ENCODE measurements at regions not wholly inside any gene's neighbourhood (a gene's known extent, or its start where the extent isn't known, plus 50 kb on each side); places are given as distances from the start of the nearest gene placed in this dataset.

DNA sequence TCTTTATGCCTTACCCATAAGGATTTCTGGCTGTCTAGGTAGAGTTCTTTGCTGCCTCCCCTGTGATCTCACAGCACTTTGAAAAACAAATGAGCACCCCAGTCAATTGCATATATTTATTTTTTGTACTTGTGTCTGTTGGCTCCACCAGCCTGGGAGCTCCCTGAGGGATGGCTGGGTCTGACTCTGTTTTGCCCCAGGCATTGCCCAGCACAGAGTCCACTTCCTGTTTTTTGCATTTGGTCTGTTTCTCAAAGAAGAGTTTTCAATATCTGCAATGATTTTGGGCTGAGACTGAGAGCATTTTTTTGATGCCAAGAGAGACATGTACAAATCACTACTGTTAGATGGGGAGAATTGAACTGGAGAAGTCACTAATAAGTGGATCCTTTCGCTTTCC is 125.0 kb downstream of the FOXD2 start:
- H3K4me1 ChIP-seq: no peaks in the 10 kb centered on the region
- intact Hi-C loops (cut with DNase I; ENCODE audit: low total_unique reads): no loop called here
- H3K36me3 ChIP-seq: no peaks in the 10 kb centered on the region
- TF ChIP-seq POLR2A (IDR thresholded peaks at IDR 0.05): no peak
- TF ChIP-seq, protein P1, sequence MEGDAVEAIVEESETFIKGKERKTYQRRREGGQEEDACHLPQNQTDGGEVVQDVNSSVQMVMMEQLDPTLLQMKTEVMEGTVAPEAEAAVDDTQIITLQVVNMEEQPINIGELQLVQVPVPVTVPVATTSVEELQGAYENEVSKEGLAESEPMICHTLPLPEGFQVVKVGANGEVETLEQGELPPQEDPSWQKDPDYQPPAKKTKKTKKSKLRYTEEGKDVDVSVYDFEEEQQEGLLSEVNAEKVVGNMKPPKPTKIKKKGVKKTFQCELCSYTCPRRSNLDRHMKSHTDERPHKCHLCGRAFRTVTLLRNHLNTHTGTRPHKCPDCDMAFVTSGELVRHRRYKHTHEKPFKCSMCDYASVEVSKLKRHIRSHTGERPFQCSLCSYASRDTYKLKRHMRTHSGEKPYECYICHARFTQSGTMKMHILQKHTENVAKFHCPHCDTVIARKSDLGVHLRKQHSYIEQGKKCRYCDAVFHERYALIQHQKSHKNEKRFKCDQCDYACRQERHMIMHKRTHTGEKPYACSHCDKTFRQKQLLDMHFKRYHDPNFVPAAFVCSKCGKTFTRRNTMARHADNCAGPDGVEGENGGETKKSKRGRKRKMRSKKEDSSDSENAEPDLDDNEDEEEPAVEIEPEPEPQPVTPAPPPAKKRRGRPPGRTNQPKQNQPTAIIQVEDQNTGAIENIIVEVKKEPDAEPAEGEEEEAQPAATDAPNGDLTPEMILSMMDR (IDR thresholded peaks at IDR 0.05): no peak
- H3K4me3 ChIP-seq: no peak overlapping the region
- no peak overlapping the region for H3K27ac ChIP-seq
- H3K27me3 ChIP-seq: no peaks in the 10 kb centered on the region
- DNase-seq: no peak
- no peaks in the 10 kb centered on the region for H3K9me3 ChIP-seq

DNA sequence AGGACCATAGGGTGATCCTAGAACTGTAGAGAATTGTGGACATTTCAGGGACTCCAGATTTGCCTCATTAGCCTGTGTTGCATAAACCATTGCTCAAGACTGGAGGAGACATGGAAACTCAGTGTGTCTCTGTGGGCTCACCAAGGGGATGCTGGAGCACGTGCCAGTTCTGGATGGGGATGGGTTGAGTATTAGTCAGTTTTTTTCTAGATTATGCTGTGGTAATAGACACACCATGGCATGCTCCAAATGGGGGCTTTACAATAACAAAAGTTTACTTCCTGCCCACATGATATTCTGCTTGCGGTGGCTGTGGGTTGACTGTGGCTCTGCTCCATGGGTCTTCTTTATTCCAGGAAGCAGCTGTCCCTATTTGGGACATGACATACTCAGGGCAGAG is 125.4 kb downstream of the FOXD2 start:
- no peak overlapping the region for H3K4me3 ChIP-seq
- TF ChIP-seq POLR2A (IDR thresholded peaks at IDR 0.05): no peak
- TF ChIP-seq, protein P1 (IDR thresholded peaks at IDR 0.05): no peak
- no peaks in the 10 kb centered on the region for H3K4me1 ChIP-seq
- H3K27me3 ChIP-seq: no peaks in the 10 kb centered on the region
- no peak for DNase-seq
- no peak overlapping the region for H3K27ac ChIP-seq
- H3K36me3 ChIP-seq: no peaks in the 10 kb centered on the region
- H3K9me3 ChIP-seq: no peaks in the 10 kb centered on the region
- intact Hi-C loops (cut with DNase I; ENCODE audit: low total_unique reads): no loop called here

DNA sequence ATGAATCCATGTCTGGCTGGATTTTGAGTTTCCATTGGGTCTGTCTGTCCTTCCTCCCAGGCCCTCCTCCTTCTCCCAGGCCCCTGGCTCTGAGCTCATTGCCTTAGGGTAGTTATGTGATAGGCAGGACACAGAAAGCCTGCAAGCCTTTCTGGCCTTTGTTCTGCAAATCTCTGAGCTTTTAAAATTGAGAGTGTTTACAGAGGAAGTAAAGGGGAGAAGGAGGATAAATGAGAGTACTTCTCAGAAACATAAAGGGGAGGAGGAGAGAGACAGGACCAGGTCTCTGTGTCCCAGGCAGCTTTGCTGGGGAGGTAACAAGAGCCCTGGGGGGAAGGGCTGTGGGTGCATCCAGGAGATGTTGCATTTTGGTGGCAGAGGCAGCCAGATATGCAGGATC is 126.7 kb downstream of the FOXD2 start:
- no peak for DNase-seq
- H3K27me3 ChIP-seq: no peaks in the 10 kb centered on the region
- no peaks in the 10 kb centered on the region for H3K36me3 ChIP-seq
- no peak overlapping the region for H3K27ac ChIP-seq
- TF ChIP-seq, protein P1 (IDR thresholded peaks at IDR 0.05): no peak
- TF ChIP-seq POLR2A (IDR thresholded peaks at IDR 0.05): no peak
- no peak overlapping the region for H3K4me3 ChIP-seq
- H3K4me1 ChIP-seq: no peaks in the 10 kb centered on the region
- no peaks in the 10 kb centered on the region for H3K9me3 ChIP-seq
- intact Hi-C loops (cut with DNase I; ENCODE audit: low total_unique reads): no loop called here

DNA sequence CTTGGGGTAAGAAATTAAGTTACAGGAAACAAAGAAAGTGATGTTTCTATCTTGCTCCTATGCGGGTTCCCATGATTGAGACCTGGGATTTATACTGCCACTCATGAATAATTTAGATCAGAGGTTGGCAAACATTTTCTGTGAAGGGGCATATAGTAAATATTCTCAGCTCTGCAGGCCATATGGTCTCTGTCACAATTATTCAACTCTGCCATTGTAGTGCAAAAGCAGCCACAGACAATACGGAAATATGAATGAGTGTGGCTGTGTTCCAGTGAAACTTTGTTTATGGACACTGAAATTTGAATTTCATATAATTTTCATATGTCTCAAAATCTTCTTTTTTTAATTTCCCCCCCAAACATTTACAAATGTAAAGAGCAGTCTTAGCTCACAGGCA is 127.2 kb downstream of the FOXD2 start:
- Histone ChIP-seq H3K4me1 (no peaks in the 10 kb centered on the region), H3K27ac (no peak overlapping the region), H3K36me3 (no peaks in the 10 kb centered on the region), H3K9me3 (no peaks in the 10 kb centered on the region), H3K4me3 (no peak overlapping the region), H3K27me3 (no peaks in the 10 kb centered on the region)
- intact Hi-C loops (cut with DNase I; ENCODE audit: low total_unique reads): no loop called here
- TF ChIP-seq, protein P1 (IDR thresholded peaks at IDR 0.05): no peak
- no peak for TF ChIP-seq POLR2A (IDR thresholded peaks at IDR 0.05)
- DNase-seq: no peak

DNA sequence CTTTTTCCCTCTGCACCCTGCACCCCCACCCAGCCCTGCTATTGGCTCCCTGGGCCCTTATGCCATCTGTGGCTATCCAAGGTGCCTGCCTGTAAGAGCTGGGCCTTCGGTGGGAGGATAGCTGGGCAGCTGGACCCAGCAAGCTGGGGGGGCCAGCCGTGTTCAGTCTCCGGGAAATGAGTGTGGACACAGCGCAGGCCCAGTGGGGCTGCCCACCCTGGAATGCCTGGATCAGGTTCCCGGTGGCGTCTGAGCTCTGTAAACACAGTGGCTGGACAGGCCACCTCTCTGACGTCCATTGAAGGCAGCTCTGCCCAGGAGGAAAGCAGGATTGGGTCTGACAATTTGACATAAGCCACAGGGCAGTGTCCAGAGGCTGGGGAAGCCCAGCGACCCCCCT is 127.8 kb downstream of the FOXD2 start:
- intact Hi-C loops (cut with DNase I; ENCODE audit: low total_unique reads): no loop called here
- TF ChIP-seq, protein P1 (IDR thresholded peaks at IDR 0.05): no peak
- no peak for TF ChIP-seq POLR2A (IDR thresholded peaks at IDR 0.05)
- Histone ChIP-seq H3K9me3 (no peaks in the 10 kb centered on the region), H3K4me1 (no peaks in the 10 kb centered on the region), H3K27ac (no peak overlapping the region), H3K36me3 (no peaks in the 10 kb centered on the region), H3K4me3 (no peak overlapping the region), H3K27me3 (no peaks in the 10 kb centered on the region)
- no peak for DNase-seq

Data from uterus (tissue), 3 donors.